ENCODE measurements at regions not wholly inside any gene's neighbourhood (a gene's known extent, or its start where the extent isn't known, plus 50 kb on each side); places are given as distances from the start of the nearest gene placed in this dataset.
"Not testable (repeated sequence)": the region's sequence is repeated elsewhere in the genome, so short reads cannot be mapped to it uniquely, and the experiment has no call there.

DNA sequence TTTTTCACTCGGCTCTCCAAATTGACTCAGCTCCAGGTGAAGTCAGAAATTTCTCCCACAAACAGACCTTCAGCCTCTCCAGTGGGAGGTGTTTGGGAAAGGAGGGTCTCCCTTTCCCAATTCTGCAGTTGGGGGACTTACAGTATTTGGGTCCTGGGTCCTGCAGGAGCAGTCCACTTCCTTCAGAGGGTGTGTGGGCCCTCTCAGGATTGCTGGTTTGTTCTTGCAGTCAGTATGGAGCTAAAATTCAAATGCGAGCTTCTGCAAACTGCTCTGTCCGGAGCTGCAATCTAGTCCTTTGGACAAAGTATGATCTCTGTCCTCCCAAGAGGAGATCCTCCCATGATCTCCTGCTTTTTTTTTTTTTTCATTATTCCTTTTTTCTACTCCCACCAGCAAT lies 87.9 kb upstream of the MSTN start:
- no peak for DNase-seq

DNA sequence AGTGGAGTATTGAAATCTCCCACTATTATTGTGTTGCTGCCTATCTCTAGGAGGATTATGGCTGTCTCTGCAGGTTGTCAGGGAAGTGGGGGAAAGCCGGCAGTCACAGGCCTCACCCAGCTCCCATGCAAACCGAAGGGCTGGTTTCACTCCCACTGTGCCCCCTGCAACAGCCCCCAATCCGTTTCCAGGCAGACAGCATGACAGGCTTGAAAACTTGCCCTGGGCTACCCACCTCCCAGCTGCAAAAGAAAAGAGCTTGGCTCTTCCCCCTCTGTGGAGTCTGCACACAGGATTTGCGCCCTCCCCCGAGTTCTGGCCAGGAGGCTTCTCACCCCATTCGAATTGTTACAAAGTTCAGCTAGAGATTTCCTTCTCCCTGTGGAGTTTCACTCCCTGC lies 87.4 kb upstream of the MSTN start:
- DNase-seq, result no peak

DNA sequence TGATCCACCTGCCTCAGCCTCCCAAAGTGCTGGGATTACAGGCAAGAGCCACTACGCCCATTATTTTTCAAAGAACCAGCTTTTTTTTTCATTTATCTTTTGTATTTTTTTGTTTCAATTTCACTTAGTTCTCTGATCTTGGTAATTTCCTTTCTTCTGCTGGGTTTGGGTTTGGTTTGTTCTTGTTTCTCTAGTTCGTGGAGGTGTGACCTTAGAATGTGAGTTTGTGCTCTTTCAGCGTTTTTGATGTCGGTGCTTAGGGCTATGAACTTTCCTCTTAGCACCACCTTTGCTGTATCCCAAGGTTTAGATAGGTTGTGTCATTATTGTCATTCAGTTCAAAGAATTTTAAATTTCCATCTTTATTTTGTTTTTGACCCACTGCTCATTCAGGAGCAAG lies 86.7 kb upstream of the MSTN start:
- DNase-seq, result no peak

DNA sequence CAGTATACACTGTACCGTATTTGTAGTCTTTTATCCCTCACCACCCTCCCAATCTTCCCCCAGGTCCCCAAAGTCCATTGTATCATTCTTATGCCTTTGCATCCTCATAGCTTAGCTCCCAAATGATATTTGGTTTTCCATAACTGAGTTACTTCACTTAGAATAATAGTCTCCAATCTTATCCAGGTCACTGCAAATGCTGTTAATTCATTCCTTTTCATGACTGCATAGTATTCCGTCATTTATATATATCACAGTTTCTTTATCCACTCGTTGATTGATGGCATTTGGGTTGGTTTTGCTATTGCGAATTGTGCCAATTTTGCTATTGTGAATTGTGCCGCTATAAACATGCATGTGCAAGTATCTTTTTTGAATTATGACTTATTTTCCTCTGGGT lies 83.6 kb upstream of the MSTN start:
- not testable (repeated sequence) for DNase-seq

DNA sequence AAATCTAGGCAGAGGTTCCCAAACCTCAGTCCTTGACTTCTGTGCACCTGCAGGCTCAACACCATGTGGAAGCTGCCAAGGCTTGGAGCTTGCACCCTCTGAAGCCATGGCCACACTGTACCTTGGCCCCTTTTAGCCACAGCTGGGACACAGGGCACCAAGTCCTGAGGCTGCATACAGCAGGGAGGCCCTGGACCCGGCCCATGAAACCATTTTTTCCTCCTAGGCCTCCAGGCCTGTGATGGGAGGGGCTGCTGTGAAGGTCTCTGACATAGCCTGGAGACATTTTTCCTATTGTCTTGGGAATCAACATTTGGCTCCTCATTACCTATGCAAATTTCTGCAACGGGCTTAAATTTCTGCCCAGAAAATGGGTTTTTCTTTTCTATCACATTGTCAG lies 77.9 kb upstream of the MSTN start:
- not testable (repeated sequence) for DNase-seq

DNA sequence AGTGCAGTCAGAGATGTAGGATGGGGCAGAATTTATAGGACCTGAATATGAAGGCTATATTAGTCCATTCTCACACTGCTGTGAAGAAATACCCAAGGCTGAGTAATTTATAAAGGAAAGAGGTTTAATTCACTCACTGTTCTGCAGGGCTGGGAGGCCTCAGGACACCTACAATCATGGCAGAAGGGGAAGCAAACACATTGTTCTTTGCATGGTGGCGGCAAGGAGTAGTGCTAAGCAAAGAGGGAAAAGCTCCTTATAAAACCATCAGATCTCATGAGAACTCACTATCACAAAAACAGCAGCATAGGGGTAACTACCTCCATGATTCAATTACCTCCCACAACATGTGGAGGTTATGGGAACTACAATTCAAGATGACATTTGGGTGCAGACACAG lies 76.8 kb upstream of the MSTN start:
- no peak for DNase-seq

DNA sequence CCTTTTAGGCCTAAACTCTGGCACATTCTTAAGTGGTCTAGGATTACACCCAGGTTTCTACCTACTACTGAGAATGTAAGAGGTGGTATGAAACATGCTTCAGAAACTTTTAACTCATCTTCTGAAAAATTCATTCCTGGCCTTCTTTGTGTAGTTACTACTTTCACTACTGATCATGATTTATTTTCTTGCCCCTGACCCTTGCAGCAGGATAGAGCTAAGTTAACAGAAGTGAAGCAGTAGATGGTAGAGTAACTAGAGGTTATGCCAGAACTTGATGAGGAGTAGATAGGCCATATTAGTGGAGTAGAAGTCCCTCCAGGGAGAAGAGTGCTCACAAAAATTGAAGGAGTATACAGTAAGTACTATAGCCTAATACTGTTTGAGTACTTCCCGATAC lies 75.5 kb upstream of the MSTN start:
- DNase-seq, result no peak

DNA sequence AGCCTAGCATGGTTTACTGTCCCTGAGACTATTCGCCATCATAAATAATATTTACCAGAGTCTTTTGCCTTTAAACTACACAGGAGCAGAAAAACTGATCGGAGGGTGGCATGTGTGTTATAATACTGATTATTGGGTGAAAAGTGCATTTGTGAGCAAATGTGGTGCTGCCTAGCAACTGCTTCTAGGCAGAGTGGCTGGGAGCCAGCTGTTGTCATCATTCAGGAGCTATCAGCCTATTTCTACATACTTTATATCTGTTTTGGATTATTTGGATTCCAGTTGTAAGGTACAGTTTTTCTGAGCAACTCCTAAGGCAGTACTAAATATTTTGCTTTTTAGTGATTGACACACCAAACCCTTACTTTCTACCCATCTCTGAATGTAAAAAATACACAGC lies 75.0 kb upstream of the MSTN start:
- DNase-seq, result no peak

DNA sequence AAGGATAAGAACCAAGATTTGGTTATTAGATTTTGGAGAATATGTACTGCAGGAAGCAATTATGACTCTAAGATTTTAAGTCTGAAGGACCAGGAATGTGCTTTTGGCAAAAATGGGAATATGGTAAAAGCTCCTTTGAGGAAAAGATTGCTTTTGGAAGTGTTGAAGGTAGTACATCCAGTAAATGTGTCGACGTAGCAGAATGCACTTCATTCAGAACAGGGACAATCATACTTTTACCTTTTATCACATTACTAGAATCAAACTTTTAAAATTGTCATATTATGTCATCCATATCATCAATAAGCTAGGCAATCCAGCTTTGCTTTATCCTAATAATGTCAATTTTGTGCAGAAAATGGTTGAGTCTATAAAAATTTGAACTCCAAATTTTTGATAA lies 74.3 kb upstream of the MSTN start:
- no peak for DNase-seq

DNA sequence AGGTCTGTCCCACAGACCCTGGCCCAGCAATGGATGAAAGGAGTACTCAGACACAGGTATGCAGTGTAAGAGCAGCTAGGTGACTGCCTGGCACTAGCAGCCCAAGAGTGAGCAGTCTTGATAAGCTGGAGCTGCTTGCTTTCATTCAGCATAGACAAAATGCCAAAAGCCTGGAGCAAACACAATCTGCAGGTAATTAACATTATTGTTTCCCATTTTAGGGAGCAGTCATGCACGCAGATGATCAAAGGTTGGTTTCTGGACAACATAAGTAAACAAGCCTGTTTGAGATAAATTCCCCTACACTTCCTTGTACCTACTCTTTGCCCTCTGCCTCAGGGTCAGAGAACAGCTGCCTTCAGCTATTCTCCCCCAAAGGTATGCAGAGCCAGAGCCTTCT lies 73.7 kb upstream of the MSTN start:
- no peak for DNase-seq

DNA sequence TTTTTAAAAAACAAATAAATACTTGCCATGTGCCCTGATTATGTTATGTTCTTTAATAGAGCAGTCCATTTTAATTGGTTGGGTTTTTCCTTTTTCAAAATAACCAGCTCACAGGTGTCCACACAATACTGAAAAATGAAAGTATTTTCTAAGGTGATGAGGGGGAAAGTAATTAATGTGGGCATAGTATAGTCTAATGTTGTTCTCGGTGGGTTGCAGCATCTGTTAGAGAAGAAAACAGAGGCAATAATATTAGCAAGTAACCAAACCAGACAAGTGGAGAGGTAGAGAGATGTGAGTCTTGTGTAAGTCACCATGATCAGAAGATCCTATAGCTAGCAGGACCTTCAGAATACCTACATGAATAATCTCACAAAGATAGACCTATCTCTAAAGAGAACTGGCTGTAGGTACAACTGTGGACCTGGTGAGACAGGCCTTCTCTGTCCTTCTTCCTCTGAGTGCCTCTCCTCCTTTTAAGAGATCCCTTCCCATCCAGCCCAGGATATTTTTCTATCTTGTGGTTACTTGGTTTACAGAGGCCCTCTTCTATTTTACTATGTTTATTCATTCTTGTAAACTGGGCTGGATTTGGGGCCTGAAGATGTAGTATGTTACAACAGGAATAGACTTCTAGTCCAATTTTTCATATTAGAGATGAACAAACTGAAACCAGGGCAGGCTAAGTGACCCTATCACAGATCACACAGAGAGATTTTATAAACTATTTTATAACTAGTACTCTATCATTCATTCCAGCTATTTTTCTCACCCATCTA lies 67.1 kb upstream of the MSTN start:
- no peak for DNase-seq

DNA sequence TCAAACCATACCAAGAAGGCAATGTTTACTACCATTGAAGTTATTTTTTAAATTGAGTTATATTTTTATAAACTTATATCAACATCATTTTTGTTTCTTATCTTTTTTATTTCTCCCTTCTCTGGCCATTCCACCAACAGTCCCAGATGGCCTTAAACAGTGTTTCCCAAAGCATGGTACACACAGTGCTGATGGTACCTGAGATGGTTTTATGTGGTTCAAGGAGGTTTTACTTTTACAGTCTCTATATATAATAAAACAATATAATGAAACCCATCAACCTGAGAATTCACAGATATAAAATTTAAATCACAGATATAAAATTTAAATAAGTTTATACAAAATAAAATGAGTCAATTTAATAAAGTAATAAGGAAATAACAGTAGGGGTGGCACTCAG lies 65.1 kb upstream of the MSTN start:
- DNase-seq, result no peak

DNA sequence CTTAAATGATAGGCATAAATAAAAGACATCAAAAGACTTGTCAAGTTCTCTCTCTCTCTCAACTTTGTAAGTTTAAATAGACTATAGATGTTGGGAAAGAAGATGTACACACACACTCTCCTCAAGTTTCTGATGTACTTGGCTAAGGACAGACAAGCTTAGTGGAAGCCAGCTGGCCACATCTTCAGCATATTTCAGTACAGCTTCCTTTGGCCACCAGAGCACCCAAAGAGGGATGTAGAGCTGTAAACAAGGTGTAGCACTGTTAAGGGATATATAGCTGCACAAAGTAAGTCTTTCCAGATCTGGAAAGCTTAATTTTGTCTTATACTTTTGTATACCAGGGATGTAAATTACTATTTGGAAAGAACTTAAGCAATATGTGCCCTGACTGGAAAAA lies 64.3 kb upstream of the MSTN start:
- no peak for DNase-seq

DNA sequence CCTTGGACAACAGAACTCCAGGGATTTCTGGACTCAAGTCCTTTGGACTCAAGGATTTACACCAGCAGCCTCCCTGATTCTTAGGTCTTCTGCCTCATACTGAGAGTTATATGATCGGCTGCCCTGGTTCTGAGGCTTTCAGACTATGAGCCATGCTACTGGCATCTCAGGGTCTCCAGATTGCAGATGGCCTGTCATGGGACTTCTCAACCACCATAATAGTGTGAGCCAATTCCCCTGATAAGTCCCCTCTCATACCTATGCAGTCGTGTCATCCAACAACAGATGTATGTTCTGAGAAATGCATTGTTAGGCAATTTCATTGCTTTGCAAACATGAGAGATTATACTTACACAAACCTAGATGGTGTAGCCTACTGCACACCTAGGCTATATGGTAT lies 61.4 kb upstream of the MSTN start:
- no peak for DNase-seq

DNA sequence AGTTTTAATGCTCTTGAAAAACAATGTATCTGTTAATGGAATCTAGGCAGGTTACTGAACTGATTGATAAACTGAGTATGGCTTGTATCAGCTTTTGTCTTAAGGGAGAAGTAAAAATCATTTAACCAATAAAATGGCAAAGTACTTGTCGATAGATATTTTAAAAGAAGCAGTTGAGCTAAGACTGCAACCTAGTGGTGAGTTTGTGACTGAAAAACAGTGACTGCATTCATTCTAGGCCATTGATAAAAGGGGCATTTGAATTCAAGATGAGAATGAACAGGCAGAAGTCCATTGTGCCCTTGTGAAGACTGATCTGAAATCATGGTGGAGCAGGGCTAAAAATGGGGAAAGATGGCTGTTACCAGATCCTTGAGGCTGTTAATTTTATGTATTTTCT lies 59.4 kb upstream of the MSTN start:
- no peak for DNase-seq

DNA sequence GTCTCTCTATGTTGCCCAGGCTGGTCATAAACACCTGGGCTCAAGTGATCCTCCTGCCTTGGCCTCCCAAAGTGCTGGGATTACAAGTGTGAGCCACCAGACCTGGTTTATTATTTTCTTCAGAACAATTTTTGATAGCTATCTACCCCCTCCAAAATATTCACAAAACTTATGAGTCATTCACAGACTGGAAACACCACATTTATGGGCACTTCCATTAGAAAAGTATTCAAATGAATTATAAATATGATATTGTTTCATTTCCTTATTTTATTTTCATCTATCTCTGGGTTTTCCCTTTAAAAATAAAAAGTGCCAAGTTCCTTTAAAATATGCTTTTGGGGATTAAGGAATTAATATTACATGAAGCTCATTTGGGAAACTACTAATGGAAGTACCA lies 58.8 kb upstream of the MSTN start:
- no peak for DNase-seq

DNA sequence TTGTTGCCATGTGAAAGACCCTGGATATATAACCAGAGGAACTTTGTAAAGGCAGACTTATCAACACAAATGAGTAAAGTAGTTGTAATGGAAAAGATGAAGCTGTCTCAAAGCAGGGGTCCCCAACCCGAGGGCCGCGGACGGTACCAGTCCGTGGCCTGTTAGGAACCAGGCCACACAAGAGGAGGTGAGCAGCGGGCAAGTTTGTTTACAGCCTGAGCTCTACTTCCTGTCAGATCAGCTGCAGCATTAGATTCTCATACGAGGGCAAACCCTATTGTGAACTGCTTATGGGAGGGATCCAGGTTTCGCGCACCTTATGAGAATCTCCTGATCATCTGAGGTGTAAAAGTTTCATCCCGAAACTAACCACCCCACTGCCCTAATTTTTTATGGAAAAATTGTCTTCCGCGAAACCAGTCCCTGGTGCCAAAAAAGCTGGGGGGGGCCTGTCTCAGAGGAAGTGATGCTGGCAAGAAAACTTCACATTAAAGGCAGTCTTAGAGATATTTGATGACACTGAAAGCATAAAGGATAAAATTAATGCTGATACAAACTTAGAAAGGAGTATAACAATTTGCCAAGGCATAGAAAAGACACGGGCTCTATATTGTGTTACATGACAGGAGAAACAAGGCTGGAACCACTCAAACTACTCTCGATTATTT lies 57.5 kb upstream of the MSTN start:
- no peak for DNase-seq

DNA sequence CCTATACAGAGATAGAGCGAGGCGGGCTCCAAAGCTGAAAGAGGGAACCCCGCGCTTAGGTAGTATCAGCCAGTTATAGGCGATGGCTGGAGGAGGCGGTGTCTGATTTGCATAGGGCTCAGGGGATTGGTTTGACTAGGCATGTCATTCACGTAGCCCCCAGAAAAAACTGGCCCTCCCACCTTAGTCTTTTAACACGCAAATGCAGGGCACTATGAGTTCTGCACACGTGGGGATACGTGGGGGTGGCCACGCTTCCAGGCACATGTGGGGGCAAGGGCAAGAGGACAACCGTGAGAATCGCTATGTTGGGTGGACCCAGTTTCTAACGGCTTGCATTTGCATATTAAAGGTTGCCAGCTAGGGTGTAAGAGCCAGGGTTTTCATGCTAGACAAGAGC lies 56.7 kb upstream of the MSTN start:
- peak; percentile 30 for DNase-seq

DNA sequence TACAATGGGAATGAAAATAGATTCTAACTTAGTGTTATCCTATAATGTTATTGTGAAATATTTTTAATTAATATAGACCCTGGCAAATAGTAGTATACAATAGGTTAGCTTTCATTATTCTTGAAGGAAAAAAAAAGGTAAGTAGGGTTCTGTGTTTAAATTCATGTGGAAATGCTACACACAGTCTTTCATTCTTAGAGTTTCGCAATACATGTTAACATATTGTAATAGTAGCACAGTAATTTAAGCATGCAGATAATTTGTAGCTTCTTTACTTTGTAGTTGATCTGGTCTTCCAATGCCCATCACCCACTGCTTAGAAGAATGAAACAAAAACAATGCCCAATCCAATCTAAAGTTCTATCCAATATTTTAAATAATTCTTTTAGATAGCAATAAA lies 54.8 kb upstream of the MSTN start:
- no peak for DNase-seq

DNA sequence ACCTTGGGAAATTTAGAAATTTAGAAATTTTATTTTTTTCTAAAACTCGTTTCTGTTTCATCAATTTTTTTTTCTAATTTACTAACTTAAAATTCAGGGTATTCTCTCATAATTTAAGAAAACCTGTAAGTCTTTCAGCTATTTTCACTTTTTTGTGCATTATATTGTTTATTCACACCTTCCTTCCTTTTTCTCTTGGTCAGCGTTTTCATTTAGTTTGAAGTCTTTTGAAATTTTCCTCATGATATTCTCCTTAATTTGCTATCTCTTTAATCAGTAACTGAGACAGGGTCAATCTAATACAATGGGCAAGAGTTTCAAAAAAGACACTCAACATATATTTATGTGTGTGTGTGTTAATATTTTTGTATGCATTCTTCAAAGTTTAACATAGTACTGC lies 50.5 kb upstream of the MSTN start:
- DNase-seq, result no peak
